GM18511 (cell line): ENCODE measurements at regions not wholly inside any gene's neighbourhood (a gene's known extent, or its start where the extent isn't known, plus 50 kb on each side); places are given as distances from the start of the nearest gene placed in this dataset.

ENCODE experiments used
- ATAC-seq: cut with Tn5 transposase; IDR thresholded peaks from one replicate; pipeline ENCODE4 v1.9.1; 2021; ENCODE audit warnings: mild to moderate bottlenecking, moderate library complexity; ENCODE audit not compliant: unreplicated experiment

GRCh38 chr5:121702682-121703081 lies 149.0 kb upstream of the FTMT start:
- ATAC-seq, result no peak

- ATAC-seq, result no peak
These were observed 147.4 kb upstream of the FTMT start for GRCh38 chr5:121704291-121704690.

- no peak for ATAC-seq
These were observed 145.0 kb upstream of the FTMT start for GRCh38 chr5:121706686-121707085.

DNA sequence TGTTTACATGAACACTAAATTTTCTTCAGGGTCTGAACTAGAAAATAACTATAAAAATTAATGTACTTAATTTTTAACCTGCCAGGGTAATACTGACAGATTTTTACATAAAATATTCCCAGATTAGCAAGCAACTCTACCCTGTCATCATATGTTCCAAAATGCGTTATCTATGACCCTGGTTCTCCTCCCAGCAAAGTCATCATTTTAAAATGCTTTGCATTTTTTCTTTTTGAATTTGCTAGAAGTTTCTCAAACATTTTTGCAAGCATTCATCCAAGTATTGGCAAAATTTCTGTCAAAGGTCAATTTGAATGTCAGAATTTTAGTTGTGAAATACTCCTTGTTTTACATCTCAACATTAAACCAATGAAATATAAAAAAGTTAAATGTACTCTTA lies 144.5 kb upstream of the FTMT start:
- no peak for ATAC-seq

- ATAC-seq, result no peak
These were observed 140.3 kb upstream of the FTMT start for GRCh38 chr5:121711416-121711815.

- ATAC-seq, result no peak
These were observed 132.4 kb upstream of the FTMT start for GRCh38 chr5:121719255-121719654.

- no peak for ATAC-seq
These were observed 126.2 kb upstream of the FTMT start for GRCh38 chr5:121725450-121725849.

DNA sequence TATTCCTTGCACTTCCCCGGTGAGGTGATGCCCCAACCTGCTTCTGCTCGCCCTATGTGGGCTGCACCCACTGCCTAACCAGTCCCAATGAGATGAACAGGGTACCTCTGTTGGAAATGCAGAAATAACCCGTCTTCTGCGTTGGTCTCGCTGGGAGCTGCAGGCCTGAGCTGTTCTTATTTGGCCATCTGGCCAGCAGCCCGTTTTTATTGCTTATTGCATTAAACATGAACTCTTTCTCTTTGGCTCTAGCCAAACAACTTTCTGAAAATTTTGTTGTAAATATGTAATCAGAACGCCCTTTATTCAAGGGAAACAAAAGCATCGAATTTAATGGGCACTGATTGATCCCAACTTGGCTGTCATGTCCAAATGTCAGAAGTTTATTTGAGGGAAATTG lies 124.7 kb upstream of the FTMT start:
- no peak for ATAC-seq

- no peak for ATAC-seq
These were observed 120.3 kb upstream of the FTMT start for GRCh38 chr5:121731377-121731776.

- ATAC-seq, result no peak
These were observed 116.1 kb upstream of the FTMT start for GRCh38 chr5:121735618-121736017.

- ATAC-seq, result no peak
These were observed 114.6 kb upstream of the FTMT start for GRCh38 chr5:121737120-121737519.

GRCh38 chr5:121741156-121741555 lies 110.5 kb upstream of the FTMT start:
- no peak for ATAC-seq

- no peak for ATAC-seq
These were observed 107.1 kb upstream of the FTMT start for GRCh38 chr5:121744577-121744976.

DNA sequence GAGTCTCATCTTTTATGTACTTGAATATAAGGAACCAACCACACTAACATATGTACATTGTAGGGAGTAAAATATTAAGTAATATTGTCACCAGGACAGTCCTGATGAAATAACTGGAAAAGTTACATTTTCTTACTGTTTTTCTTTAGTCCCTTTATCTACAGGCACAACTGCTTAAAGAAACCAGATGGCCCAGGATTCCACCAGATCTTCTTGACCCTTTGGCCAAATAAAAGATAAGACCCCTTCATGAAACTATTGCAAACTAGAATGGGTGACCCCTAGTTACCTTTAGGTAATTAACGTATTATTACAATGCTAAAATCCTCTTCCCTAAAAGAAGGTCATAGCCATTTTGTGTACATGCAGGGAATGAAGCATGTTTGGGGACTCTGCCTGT lies 106.3 kb upstream of the FTMT start:
- ATAC-seq, result no peak

GRCh38 chr5:121746763-121747162 lies 104.9 kb upstream of the FTMT start:
- ATAC-seq, result no peak

DNA sequence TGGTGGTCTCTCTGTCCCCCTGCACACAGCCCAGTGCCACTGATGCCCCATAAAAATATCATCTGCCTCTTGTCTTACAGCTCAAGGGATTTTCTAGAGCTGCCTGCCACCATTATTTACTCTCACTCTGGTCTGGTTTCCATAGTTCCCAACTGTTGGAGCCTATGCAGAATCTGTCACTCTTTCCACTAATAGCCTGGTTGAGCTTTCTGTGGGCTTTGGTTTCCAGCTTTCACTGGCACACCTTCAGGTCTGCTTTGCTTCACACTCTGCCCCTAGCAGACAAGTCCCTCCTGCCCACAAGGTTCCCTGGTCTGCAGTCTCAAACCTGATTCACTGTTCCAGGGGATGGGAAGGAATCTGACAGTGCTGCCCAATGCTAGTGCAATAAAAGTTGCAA lies 103.0 kb upstream of the FTMT start:
- ATAC-seq, result no peak

DNA sequence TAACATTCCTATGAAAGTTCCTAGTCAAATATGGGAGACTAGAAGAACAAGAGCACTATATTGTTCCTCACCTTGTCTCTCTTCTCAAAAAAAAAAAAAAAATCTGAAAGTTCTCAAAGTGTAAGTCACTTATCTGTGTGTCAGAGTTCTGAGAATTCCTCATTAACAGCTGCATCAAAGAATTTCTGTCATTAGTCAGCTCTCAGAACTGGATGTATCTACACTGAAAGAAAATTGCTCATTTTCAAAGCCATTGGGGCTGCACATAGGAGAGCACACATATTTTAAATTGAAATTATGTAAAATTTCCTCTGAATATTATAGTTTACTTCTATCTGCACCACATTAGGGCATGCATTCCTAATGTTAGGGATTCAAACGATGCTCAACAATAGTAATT lies 99.5 kb upstream of the FTMT start:
- ATAC-seq, result no peak

DNA sequence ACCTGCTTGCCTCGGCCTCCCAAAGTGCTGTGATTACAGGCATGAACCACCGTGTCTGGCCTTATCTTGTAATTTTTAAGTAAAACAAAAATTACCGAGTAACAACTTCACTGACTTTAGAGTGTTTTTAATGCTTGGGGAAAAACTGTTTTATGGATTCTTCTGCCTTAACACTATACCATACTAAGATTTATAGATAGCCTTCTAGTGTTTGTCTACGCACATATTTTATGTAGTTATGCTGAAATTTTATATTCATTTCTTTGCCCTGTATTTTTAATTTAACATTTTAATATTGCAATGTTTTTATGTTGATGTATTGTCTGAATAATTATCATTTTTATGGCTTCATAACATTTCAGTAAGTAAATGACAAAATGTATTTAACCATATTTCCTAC lies 96.4 kb upstream of the FTMT start:
- no peak for ATAC-seq

- ATAC-seq, result no peak
These were observed 93.9 kb upstream of the FTMT start for GRCh38 chr5:121757753-121758152.

GRCh38 chr5:121758615-121759014 lies 93.1 kb upstream of the FTMT start:
- no peak for ATAC-seq

GRCh38 chr5:121762426-121762825 lies 89.3 kb upstream of the FTMT start:
- no peak for ATAC-seq

GRCh38 chr5:121763665-121764064 lies 88.0 kb upstream of the FTMT start:
- ATAC-seq, result no peak

GRCh38 chr5:121780406-121780805 lies 71.3 kb upstream of the FTMT start:
- ATAC-seq, result no peak

GRCh38 chr5:121783700-121784099 lies 68.0 kb upstream of the FTMT start:
- no peak for ATAC-seq
